ENCODE measurements at regions not wholly inside any gene's neighbourhood (a gene's known extent, or its start where the extent isn't known, plus 50 kb on each side); places are given as distances from the start of the nearest gene placed in this dataset.

DNA sequence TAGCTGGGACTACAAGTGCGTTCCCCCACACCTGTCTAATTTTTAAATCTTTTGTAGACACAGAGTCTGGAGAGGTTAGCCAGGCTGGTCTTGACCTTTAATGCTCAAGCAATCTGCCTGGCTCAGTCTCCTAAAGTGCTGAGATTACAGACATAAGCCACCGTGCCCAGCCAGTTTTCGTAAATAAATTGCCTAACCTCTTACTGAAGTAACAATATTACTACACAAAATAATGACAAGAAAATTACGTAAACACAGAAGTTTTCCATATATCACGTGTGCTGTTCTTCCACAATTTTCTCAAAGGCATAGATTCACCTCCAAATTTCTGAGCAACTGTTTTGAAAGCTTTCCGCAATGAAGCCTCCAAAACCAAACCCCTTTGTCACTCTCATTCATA is 58.1 kb upstream of the PROK2 start:
- no peak for DNase-seq (ENCODE audit: low read depth)

DNA sequence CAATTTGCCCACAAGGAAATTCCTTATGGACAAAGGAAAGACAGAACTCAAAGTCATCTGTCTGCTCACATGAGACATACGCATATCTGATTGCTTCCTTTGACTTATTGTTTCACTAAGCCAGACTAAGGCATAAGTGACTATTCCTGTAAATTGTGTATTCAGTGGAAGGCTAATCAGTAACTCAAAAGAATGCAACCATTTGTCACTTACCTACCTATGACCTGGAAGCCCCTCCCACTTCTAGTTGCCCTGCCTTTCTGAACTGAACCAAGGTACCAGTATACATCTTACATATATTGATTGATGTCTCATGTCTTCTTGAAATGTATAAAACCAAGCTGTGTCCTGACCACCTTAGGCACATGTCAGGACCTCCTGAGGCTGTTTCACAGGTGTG is 53.5 kb upstream of the PROK2 start:
- no peak for DNase-seq (ENCODE audit: low read depth)
